HG02885 (cell line): ENCODE measurements at regions not wholly inside any gene's neighbourhood (a gene's known extent, or its start where the extent isn't known, plus 50 kb on each side); places are given as distances from the start of the nearest gene placed in this dataset.

Source experiments
- ATAC-seq: cut with Tn5 transposase; IDR thresholded peaks from one replicate; pipeline ENCODE4 v1.9.1; 2021; ENCODE audit warnings: mild to moderate bottlenecking; ENCODE audit not compliant: unreplicated experiment, poor library complexity

DNA sequence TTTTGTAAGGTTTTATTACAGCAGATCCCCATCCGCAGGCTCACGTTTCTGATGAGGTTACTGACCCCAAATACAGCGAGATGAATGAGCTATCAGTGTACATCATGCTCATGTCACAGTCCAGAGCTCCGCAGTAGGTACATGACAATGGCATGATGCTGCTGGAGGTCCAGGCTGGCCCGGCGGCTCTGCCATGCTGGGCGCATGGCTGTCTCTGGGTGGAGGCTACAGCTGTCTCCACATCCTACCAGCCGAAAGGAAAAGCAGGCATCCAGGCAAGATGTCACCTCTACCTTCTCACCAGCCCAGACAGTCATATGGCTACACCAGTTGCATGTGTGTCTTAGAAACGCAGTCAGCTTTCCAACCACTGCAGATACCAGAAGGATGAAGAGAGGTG lies 90.9 kb upstream of the RNF32 start:
- no peak for ATAC-seq

DNA sequence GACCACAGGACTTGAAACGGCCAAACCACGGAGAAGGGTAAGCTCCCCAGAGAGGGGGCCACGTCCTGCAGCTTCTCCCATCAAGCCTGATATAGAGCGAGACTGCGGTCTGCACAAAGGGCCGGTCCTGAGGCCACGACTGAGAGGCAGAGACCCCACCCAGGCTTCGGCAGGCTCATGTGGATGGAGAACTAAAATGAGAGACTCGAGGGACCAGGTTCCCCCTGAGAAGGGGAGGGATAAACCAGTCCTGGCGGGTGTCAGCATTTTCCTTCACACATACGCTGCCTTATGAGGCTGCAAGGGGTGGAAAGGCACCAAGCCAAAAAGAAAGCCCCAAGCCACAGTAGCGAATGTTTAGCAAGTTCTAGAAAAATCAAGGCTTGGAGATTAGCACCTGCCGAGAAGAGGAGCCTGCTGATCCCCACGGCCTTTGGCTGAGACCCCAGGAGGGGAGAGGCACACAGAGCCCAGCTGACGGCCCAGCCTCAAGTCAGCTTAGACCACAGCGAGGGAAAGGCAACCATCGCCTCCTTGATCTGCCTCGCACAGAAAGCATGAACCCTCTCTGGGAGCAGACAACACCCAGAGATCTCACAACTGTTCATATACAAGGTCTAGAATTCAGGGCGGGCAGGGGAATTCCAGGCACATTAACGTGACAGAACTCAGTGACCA lies 92.6 kb upstream of the RNF32 start:
- ATAC-seq = no peak

DNA sequence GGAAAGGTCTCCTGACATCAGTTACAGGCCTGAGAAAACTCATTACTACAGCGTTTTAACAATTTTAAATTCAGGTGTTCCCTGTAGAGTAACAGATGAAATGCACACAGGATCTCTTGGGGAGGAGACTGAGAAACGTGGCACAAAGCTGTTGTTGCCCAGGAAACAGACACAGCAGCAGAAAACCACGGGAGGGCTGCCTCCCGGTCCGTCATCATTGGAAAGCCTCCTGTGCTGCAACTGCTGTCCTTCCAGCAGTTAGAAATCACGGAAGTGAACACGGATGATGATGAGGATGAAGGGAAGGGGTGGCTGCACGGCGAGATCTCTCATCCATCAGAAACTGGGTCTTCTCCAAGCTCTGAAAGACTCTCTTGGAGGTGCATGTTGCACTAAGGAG lies 94.6 kb upstream of the RNF32 start:
- no peak for ATAC-seq

DNA sequence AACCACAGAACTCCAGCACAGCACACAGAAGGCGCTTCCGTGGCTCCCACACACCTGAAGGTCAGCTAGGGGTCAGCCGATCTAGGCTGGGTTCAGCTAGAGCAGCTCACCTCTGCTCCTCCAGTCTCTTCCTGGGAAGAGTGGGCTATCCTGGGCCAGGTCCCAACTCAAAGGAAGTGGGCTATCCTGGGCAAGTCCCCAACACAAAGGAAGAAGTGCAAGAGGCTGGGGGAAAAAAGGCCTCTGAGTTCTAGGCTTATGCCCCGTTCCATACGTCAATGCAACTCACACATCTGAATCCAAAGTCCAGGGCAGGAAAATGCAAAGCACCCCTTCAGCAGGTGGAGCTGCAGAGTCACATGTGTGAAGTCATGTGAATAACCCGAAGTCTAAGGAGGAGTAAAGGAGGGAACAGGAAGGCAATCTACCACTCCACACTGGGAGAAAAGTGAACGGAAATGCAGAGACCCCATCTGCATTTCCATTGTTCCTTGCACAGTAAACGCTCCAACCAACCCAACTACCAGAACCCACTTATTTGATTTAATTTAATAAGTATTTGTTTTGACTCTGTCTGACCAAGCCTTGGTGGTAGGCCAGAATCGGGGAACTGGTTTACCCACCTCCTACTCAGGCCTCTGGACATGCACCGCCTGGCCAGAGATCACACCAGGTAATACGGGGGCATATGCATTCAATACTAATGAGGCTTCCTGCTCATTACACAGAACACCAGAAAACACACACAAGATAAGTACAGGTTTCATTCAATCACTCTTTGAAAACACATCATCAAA lies 95.5 kb upstream of the RNF32 start:
- no peak for ATAC-seq

DNA sequence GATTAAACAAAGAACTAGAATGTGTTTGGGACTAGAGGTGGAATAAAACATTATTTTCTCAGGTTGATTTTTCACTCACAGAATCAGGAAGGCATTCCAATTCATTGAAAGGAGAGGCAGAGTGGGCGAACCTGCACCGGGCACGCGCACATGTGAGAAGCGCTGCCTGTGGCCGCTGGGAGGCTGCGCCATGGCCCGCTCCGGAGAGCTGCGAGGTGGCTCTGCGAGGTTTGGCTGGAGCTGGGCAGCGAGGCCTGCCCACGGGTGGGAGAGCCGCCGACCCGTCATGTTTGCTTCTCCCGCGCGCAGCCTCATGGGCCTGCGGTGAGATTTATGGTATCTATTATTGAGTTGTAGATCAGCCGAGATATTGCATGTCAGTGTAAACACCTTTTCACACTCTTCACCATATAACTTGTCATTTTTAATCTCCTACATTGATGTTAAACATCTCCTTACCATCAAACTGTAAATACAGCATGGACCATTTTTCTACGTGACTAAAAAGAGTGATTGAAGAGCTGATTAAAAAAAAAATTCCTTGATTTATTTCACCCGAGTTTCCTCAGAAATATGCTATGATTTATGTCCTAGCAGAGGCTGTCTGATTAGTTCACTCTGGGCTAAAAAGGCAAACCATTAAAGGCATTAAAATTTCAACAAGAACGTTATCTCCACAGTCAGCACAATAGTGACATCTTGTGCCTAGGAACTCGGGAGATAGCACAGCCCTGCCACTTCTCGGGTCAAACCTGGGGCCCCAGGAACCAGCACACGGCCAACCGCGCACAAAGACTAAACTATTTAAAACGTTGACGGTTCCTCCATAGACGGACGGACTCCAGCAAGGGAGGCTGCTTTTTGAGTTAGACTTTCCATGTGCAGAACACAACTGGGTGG lies 96.6 kb upstream of the RNF32 start:
- no peak for ATAC-seq

DNA sequence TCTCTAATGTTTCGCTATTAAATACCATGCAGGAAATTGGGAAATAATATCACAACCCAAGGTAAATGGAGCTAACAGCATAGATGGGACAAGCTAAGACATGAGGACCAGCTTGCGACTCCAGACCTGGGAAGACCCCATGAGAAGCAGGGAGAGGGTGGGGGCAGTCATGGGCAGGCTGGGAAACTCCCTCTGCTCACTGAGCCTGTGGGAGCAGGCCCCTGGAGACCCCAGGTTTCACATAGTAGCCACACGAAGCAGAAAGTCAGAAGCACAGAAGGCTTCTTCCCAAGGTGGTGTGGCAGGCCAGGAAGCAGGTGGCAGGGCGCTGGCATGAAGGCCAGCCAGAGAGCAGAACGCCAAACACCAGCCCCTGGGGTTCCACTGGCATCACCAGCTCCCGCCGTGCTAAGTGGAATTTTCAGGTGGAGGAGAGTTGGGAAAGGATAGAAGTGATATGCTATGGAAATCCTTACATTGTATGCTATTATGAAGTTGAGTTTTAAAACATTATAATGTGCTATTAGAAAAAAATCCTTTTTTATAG lies 99.9 kb upstream of the RNF32 start:
- ATAC-seq = no peak

DNA sequence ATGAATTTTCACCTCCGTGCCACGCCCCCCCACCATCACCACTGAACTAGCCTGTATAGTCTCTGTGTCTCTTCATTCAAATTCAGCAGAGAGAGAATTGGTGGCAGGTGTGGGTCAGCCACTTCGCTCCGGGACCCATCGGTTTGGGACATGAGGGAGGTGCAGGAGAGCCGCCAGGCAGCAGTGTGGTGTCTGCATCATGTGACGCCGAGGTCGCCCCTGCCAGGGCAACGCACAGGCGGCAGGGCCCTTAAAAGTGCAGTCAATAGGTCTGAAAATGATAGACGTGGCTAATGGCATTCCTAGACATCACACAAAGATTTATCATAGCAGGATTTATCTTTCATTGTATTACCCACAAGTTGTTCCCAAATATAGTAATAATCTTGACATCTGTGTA lies 100.6 kb upstream of the RNF32 start:
- ATAC-seq = no peak

DNA sequence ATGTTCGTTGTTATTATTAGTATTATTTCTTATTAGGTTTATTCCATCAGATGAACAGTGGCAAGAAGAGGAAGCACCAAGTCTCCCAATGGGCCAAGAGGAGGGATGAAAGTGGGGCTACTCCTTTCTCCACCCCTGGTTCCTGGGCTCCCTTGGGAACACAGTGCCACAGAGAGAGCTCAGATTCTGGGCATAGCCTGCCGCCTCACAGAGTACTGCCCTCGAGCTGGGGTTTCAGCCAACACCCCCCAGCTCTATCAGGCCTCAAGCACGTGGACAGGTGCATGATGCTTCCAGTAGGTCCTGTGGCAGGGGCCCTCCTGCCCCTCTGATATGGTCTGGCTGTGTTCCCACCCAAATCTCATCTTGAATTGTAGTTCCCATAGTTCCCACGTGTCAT lies 103.6 kb upstream of the RNF32 start:
- ATAC-seq = no peak

DNA sequence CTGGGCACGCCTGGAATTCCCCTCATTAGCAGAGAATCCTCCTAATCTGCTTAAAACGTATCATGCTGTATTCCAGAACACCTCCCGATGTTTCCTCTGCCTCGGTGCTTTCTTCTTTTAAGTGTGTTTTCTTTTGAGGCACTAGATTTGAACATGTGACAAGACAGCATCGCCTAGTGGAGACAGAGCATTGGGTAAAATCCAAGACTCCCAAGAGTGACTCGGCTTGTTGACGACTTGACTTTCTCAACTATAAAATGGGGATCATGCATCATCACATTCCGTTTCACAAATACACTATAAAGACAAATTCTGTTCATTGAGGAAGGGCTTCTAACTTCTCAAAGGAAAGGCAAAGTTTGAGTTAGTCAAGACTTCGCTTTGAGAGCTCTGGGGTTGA lies 105.6 kb upstream of the RNF32 start:
- no peak for ATAC-seq

DNA sequence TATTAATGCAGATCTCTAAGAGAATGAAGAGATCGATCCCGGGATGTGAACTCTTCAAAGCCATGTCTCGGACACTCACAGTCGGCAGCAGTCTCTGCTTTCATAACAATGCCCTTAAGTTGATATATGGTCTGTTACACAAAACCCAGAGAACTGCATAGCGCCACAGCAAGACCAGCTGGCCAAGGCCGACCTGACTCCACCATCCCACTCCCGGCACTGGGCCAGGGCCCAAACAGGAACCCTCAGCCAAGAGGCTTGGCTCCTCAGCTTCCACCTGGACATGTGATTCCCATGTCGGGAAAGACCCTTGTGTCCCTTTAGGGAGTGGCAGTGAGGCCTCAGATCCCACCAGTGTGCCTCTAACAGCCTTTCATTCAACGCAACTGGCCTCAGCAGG lies 106.6 kb upstream of the RNF32 start:
- ATAC-seq = no peak

DNA sequence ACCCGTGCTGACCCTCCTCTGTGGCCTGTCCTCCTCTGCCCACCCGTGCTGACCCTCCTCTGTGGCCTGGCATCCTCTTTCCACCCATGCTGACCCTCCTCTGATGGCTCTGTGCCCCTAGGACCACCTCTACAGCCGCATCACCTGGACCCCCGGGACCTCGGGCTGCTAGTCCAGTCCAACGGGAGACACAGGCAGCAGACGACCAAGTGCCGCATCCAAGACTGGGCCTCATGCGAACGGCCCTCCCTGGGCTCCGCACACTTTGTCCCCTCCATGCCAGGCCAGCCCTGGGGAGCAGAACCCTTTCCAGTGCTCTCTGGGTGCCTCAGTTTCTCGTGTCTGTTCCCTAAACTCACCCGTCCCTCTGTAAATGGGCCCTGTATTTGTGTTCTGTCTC lies 107.2 kb upstream of the RNF32 start:
- ATAC-seq = no peak

DNA sequence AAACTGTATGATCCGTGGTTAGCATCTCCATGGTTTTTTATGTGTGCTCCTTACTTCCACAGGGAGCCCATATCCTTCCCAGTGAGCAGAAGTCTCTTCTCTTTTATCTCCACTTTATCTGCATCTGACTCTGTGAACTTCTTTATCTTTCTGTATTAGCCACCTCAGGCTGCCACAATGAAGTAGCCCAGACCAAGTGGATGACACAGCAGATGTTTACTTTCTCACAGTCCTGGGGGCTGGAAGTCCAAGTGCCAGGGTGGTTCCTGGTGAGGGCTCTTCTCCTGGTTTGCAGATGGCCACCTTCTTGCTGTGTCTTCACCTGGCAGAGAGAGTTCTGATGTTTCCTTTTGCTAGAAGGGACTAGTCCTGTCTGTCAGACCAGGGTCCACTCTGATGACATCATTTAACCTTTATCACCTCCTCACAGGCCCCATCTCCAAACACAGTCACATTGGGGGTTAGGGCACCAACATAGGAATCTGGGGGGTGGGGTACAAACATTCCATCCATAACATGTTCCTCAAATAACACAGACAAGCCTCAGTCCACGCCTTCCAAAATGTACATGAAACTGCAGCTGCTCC lies 108.5 kb upstream of the RNF32 start:
- no peak for ATAC-seq

DNA sequence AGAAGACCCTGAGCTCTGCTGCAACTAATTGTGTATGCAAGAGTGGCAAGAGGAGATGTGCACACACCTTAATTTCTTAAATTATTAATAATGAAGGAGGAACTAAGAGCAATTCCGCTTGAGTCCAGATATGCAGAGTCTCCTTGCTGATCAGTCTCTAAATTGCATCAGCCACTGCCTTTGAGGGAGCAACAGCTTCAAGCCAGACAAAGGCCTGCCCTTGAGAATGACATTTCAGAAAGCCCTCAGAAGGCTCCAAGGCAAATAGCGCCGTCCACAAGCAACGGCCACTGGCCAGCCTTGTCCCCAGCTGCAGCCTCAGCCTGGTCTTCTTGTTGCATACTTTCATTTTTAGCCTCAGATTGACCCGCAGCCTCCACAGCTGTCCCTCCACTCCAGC lies 110.6 kb upstream of the RNF32 start:
- no peak for ATAC-seq

DNA sequence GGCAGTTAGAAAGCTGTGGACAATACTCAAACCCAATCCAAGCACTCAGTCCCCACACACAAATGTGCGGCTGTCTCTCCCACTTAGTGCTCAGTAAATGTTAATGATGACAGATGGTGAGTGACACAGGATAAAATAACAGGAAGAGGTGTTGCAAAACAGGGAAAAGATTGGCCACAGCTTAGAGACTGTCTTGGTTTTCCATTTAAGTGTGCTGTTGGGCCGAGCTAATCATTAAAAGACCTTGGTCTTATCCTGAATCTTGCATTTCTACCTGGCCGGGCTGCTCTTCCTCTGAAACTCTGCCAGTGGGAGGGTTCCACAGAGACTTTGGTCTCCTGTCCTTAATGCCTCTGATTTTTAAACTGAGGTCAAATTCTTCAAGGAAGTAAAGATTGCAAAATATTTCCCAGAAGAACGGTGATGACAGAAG lies 113.1 kb upstream of the RNF32 start:
- ATAC-seq = no peak

DNA sequence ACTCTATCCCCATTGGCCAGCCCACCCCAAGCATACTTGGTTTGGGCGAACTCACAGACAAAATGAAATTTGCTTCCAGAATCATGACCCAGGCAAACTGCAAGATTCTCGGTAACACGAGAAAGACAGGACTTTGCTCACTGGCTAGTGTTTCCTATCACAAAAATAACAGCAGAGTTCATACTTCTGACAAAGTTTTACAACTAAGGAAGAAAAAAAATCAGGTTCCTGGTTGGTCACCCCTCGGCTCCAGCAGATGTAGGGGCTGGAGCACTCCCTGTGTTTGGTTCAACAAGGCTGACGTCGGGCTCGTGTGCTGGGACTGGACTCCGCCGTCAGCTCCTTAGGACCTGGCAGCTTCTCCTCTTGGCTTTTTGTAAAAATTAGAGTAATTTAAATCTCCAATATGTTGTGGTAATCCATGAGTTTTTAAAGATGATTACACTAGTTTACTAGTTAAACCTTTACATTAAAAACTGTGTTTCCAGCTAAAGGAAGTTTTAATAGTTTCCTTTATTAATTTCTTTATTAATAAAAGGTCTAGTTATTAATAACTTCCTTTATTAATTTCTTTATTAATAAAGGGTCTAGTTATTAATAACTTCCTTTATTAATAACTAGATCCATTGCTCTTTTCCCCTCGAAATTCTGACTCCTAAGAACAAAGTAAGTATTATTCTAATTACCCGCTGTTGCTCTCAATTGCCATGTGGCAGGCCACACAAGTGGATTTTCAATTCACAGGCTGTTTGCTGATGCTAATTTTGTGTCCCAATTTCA lies 115.6 kb upstream of the RNF32 start:
- ATAC-seq = no peak

DNA sequence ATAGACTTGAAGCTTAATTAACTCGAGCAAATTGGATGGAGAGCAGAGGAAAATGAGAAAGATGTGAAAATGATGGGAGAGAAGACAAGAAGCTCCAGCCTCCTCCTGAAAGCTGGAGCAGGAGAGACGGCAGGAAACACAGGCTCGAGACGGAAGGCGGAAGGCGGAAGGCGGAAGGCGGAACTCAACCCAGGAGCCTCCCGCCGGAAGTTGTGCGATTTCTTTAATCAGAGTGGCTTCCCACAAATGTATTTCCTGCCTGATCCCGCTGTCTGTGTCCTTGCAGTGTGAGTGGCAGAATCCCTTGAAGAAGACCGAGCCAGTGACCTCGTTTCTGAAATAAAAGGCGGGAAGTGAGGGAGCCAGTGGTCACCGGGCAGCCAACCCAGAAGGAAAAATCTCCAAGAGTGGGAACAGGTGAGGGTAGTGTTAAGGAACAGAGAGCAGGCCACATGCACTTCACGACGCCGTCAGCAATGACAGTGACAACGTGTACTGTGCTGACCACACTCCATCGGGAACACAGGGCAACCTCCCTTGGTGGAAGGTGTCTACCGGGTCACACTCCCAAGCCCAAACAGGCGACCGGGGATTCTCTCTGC lies 117.0 kb upstream of the RNF32 start:
- no peak for ATAC-seq

DNA sequence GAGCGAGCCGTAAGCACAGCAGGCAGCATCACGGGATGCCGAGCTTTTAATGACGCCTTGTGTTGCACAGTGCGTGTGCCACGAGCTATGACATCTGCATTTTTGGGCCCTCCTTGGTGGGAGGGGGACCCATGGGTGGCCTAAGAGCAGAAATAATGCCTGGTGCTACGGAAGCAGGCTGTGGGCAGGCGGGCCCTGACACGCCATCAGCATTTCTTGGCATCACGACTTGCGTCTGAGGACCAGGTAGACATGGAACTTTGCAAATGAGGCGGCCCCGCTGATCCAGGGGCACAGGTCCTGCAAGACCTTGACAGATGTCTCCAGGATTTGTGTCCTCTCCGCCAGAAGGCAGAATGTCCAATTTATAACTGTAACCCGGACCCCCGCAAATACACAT lies 117.8 kb upstream of the RNF32 start:
- ATAC-seq = no peak

DNA sequence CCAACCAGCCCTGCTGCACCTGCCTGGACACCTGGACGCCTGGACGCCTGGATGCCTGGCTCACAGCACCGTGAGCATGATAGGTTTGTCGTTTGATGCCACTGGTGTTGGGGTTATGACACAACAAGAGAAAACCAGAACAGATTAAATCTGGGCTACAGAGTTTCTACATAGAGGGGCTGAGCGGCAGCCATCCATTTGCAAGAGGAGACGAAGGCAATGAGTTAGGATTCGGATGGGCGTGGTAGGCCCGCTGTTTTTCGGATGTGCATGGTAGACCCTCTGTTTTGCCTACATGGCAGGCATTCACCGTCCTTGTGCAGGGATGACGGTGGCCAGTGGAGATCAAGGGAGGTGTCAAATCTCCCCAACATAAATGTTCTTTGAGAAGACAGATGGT lies 121.5 kb upstream of the RNF32 start:
- ATAC-seq = no peak

DNA sequence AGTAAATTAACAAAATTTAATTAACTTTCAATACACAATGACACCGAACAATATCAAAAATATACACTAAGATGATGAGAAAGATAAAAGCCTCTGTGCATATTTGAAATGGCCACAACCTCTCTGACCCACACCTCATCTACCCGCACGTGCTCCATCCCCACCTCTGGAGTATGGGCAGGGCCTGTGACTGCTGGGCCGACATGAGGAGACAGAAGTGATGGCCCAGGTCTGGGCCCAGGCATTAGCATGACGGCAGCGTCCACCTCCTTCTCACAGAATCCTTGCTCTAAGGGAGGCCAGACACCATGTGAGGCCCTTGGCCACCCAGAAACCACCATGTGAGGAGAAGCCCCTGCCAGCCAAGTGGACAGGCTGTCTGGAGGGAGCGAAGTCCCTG lies 122.1 kb upstream of the RNF32 start:
- no peak for ATAC-seq
